ENCODE measurements at regions not wholly inside any gene's neighbourhood (a gene's known extent, or its start where the extent isn't known, plus 50 kb on each side); places are given as distances from the start of the nearest gene placed in this dataset.

DNA sequence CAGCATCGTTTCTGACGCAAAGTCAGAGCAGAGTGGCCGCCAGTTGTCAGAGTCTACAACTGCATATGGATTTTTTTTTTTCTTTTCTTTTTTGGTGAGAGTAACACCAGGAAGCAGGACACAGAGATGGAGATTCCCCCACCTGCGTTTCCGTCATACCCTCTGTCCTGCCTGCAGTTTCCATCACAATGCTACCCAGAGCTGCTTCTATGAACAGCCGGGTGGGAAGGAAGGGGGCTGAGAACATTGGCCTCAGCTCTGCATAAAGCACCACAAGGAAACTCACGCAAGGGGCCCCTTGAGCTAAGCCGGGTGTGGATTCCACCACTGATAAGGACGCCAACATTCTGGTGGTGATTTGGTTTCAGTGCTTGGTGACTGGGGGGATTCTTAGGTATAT, 183.5 kb upstream of the AFDN start:
- DNase-seq: no peak
- intact Hi-C loops (cut with DNase I): no loop called here

DNA sequence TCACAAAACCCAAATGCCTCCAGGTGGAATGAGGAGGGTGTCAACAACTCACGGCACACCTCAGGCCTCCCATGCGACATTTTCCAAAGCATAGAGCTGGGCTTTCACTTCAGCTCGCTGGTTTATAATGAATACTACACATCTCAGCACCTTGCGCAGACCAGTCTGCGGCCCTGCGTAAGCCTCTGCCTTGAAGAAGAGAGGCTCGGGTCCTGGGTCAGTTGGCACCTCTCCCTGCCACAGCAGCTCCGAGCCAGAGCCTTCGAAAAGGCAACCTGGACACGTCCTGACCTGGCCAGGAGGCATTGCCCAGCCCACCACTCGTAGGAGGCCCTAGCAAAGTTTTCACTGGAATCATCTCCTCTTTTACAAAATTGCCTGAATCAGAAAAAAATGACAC, 183.0 kb upstream of the AFDN start:
- DNase-seq: peak in 1 of 42 donors; percentile 14
- intact Hi-C loops (cut with DNase I): no loop called here

DNA sequence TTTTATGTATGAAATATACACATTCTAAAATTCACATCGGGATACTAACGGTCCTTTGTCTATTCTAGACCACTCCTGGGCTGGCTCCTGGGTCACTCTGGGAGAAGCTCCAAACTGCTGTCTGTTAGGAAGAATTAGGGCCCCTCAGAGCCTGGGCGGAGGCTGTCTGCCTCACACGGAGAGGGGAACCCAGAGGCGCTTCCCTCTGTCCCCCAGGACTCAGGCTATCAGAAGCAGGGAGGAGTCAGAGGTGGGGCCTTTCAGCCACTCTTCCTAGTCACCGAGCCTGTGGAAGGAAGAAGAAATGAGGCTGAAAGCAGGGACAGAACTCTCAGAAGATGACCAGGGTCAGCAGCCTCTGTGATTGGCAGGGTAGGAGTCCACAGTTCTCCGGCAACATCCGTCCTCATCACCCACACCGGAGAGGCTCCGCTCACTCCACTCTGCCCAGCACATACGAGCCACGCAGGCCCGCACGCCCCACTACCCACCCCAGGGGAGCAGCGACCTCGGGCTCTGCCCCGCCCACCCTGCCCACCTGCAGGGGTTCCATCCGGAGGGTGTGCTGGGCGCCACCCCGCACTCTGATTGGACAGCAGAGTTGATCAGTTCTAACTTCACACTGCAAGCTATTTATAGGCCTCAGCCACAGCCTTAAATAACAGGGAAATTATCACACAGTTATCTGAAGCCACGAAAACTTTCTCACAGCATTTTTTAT, 182.1 kb upstream of the AFDN start:
- DNase-seq: peak in 1 of 42 donors; percentile 12

DNA sequence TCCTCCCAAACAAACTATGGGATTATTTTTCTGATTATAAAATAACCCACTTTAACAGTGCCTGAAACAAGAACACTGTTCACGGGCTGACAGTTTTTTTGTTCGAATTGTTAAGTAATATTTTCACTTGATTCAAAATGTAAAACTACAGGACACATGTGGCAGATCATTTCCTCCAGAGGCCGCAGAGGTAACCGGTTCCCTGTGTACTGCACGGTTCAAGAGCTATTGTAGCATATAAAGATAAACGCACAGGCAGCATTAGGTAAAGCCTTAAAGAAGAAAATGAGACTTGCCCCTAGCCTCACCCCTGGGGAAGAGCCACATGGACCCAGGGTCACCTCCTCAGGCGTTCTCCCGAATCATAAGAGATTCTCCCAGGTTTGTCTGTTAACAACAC, 181.3 kb upstream of the AFDN start:
- DNase-seq: peak in 1 of 42 donors; percentile 1
- intact Hi-C loops (cut with DNase I): no loop called here

More for the DNA sequence above, 182.1 kb upstream of the AFDN start:
- intact Hi-C loops (cut with DNase I): no loop called here

DNA sequence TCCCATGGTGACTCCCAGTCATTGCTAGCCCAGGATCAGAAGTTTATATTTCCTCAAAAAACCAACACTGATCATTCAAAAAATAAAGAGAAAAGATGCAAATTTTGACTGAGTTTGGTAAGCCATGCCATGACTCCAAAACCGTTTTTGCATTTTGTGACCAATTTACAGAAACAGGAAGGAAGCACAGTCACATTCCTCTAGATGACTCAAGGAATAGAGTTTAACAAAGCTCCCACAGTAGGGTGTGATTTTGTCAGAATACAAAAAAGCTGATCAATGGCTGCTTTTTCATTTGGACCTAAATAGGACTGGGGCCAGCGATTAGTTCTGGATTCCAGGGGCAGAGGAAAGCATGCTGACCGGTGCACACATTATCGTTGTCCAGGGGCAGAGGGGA, 179.4 kb upstream of the AFDN start:
- peak in 1 of 42 donors; percentile 14 for DNase-seq
- intact Hi-C loops (cut with DNase I): no loop called here

DNA sequence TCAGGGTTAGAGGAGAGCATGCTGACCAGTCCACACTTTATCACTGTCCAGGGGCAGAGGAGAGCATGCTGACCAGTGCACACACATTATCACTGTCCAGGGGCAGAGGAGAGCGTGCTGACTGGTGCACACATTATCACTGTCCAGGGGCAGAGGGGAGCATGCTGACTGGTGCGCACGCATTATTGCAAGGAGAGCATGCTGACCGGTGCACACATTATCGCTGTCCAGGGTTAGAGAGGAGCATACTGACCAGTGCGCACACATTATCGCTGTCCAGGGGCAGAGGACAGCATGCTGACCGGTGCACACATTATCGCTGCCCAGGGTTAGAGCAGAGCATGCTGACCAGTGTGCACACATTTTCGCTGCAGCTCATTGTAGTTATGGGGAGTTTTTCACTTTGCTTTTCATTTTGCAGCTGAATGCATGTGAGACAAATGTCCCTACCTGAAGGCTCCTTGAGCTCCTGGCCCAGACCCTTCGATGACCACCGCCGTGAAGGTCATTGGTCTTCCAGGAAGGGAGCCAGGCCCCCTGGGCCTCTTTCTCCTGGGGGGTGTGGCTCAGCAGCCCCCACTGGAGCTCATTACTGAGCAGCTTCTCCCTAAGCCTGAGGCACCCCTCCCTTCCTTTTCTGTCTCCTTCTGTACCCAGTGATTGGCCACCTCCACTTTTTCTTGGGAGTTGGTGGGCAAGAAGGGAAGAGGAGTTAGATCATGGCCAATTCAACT, 178.8 kb upstream of the AFDN start:
- DNase-seq: peak in 1 of 42 donors; percentile 15
- intact Hi-C loops (cut with DNase I): no loop called here

DNA sequence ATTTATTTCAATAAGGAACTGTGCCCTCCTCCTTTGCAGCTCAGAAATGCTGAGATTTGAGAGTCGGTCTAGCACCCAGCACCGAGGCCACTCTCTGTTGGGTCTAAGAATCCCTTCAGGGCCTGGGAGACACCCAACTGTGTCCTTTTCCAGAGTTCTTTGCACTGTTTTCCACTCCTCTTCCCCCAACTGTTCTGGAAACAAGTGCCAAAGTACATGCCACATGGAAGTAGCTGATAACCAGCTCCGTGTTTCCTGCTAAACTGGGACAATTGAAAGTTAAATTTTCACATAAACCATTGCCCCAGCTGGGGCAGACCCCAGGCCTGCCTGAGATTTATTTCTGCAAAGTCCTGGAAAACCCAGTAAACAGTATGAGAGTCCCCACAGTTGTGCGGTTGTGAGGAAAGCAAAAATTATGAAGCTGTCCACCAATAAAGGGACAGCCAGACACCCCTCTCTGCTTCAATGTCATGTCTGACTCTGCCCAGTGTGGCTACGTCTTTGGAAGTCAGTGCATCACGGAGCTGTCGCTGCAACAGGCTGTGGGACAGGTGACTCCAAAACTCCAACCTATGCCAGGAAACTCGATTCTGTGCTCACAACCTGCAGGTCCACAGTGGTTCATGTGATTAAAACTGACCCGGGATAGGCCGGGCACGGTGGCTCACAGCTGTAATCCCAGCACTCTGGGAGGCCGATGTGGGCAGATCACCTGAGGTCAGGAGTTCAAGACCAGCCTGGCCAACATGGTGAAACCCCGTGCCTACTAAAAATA, 178.0 kb upstream of the AFDN start:
- DNase-seq: peak in 1 of 42 donors; percentile 19
- intact Hi-C loops (cut with DNase I): no loop called here

DNA sequence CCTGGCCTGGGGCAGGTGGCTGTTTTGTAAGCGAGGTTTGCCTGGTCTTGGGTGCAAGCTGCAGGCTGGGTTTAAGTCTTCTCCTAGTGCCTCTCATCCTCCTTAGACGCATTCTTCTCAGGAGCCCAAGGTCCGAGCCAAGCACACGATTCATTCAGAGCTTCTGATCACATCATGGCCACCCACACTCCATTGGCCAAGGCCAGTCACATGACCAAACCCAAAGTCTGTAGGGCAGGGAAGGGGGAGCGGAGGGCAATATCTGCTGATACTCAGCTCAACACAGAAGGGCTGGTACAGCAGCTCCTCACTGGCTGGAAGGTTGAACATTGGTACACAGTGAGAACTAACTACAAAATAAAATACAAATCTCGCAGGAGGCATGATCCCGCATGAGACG, 177.2 kb upstream of the AFDN start:
- intact Hi-C loops (cut with DNase I): no loop called here
- DNase-seq: peak in 1 of 42 donors; percentile 16

DNA sequence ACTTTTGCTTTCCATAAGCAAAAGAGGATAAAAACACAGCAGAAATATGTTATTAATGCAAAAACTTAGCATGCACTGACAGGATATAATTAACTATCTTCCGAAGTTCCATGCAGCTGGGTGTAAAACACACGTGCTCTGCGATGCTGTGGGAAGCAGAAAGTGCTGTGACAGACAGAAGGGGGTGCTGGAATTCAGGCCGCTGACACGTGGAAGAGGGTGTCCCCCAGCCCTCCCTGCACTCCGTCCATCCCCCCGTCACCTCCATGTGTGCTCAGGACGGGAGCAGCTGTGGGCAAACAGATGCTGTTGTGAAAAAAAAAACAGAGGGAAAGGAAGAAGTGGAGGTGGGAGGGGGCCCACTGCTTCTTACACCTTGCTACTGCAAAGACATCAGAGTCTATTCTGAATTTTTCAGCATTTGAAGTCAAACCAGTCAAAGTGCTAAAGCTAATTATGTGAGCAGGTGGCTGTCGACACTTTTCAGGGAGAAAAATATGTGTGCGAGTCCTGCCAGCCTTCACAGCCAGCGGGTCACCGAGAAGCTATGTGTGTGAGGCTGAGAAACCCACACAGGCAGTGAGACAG, 175.9 kb upstream of the AFDN start:
- intact Hi-C loops (cut with DNase I): no loop called here
- peak in 3 of 42 donors; percentile 23 to 47 (median 27) for DNase-seq

- DNase-seq: peak in 1 of 42 donors; percentile 28
- intact Hi-C loops (cut with DNase I): no loop called here
Observed at GRCh38 chr6:167651318-167652041, 175.2 kb upstream of the AFDN start.

GRCh38 chr6:167652042-167652700, 174.5 kb upstream of the AFDN start:
- intact Hi-C loops (cut with DNase I): no loop called here
- peak in 1 of 42 donors; percentile 18 for DNase-seq

DNA sequence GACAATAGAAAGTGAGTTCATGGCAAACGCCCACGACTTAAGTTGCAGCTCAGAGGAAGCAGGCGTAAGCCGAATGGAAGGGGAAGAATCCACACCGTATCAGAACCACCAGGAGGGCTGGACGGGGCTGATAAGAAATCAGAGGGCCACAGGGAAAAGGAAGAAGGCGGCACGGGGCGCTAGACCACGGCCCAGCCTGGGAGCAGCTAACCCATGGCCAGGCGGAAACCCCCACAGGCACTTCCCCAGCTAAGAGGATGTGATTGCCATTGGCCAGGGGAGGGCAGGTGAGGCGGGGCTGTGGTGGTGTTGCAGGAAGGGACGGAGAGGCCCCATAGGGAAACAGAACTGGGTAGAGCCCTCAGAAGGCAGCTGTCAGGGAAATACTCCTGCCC, 174.0 kb upstream of the AFDN start:
- peak in 1 of 42 donors; percentile 21 for DNase-seq
- intact Hi-C loops (cut with DNase I): no loop called here

- intact Hi-C loops (cut with DNase I): no loop called here
- DNase-seq: peak in 1 of 42 donors; percentile 21
Observed at GRCh38 chr6:167653561-167653960, 173.2 kb upstream of the AFDN start.

DNA sequence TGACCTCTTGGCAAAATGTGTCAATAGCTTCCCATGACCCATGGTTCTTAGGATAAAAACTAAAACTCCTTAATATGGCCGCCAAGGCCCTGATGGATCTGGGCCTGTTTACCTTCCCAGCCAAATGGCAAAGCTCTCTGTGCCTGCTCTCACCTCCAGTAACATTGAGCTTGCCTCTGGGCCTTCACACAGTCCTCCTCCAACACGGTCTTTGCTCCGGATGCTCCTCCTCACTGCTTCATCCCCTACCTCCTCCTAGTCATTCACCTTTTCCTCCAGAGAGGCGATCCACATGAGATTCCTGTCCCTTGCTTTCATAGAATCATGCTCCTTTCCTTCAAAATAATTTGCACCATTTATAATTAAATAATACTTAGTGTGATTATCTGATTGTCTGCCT, 172.3 kb upstream of the AFDN start:
- peak in 1 of 42 donors; percentile 14 for DNase-seq
- intact Hi-C loops (cut with DNase I): no loop called here

DNA sequence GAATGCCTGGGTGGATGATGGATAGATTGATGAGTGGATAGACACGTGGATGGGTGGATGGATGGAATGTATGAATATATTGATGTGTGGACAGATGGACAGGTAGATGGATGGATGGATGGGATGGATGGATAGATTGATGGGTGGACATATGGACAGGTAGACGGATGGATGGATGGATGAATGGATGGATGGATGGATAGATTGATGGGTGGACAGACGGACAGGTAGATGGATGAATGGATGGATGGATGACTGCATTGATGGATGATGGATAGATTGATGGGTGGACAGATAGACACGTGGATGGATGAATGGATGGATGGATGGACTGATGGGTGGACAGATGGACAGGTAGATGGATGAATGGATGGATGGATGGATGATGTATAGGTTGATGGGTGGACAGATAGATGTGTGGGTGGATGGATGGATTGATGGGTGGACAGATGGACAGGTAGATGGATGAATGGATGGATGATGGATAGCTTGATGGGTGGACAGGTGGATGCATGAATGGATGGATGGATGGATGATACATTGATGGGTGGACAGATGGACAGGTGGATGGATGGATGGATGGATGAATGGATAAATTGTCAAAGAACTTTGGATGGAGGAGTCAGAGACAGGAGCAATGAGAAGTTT, 171.4 kb upstream of the AFDN start:
- intact Hi-C loops (cut with DNase I): no loop called here

DNA sequence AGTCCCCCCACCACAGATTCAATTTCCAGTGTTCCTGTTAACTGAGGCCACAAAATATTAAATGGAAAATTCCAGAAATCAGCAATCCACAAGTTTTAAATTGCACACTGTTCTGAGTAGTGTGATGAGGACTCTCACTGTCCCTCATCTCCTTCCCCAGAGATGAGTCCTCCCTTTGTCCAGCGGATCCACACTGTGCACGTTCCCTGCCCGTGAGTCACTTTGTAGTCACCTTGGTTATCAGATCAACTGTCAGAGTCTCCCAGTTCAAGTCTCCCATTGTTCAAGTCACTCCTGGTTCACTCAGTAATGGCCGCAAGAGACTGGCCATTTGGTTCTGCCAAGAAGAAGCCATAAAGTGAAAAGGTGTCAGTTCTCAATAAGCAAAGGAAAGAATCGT, 168.6 kb upstream of the AFDN start:
- intact Hi-C loops (cut with DNase I): no loop called here
- no peak for DNase-seq

More for the DNA sequence above, 171.4 kb upstream of the AFDN start:
- DNase-seq: no peak

DNA sequence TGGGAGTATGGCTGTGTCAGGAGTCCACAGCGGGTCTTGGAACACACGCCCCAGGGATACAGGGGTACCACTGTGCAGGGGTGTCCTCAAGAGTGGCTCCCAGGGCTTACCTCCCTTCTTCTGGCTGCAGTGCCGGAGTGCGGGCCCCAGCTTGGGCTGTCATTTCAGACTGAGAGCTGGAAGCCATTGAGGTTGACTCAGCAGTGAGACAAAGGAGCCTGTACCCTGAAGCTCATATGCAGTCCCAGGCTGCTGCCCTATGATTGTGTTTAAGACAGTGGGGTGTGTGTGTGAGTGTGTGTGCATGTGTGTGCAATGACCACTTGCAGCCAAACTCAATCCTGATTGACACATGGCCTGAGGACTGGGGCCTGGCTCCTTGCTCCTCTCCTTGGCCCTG, 167.7 kb upstream of the AFDN start:
- DNase-seq: peak in 2 of 42 donors; percentile 22 to 58
- intact Hi-C loops (cut with DNase I): no loop called here

- intact Hi-C loops (cut with DNase I): no loop called here
Observed at GRCh38 chr6:167660424-167660823, 166.3 kb upstream of the AFDN start.

More at GRCh38 chr6:167660424-167660823, 166.3 kb upstream of the AFDN start:
- no peak for DNase-seq

All from head of caudate nucleus (tissue), 42 donors.